ENCODE measurements at regions not wholly inside any gene's neighbourhood (a gene's known extent, or its start where the extent isn't known, plus 50 kb on each side); places are given as distances from the start of the nearest gene placed in this dataset.

DNA sequence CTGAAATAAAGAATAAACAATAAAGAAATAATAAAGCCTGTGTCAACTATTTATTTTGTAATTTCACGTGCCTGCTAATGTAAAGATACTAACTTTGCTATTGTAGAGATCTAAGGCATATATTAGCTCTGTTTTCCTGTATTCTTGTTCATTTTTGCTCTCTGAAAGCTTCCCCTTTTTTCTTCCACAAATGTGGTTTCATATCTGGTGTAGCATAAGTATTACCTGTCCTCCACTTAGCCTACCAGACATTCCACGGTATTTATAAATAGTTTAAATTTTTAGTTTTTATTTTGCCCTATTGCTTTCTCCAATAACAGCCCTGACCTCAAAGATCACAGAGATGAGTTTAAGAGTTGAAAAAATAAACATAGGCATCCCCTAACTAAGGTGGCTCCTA is 92.6 kb upstream of the ATP2B1 start:
- TF ChIP-seq GATA2 (IDR thresholded peaks at IDR 0.05; ENCODE audit: low read depth, low read length) (no peak), GATA3 (IDR thresholded peaks at IDR 0.05; ENCODE audit: low read depth, low read length) (no peak)

Measured in SH-SY5Y (cell line).